Smooth muscle cell (in vitro differentiated cells): ENCODE measurements at regions not wholly inside any gene's neighbourhood (a gene's known extent, or its start where the extent isn't known, plus 50 kb on each side); places are given as distances from the start of the nearest gene placed in this dataset.

Experiments
- DNase-seq: peaks from one replicate; lab custom pipeline; 2025; ENCODE audit not compliant: unreplicated experiment; lab: John Stamatoyannopoulos, UW
- H2AFZ ChIP-seq: fragments of 200-600 bp; sonication (generic); 2 replicates; pipeline ENCODE4 v1.6.0; 2016; ENCODE audit warnings: antibody characterized with exemption, low read depth, mild to moderate bottlenecking
- H3F3A ChIP-seq: fragments of 200-600 bp; sonication (generic); 2 replicates; pipeline ENCODE4 v1.6.0; 2017; ENCODE audit warnings: antibody characterized with exemption, low read depth
- H3K27ac ChIP-seq: fragments of 200-600 bp; sonication (generic); 2 replicates; pipeline ENCODE4 v1.5.1; 2016; ENCODE audit warnings: low read depth, mild to moderate bottlenecking
- H3K27me3 ChIP-seq: fragments of 200-600 bp; sonication (generic); 2 replicates; pipeline ENCODE4 v1.6.1; 2016; ENCODE audit warnings: low read depth, mild to moderate bottlenecking
- H3K36me3 ChIP-seq: fragments of 200-600 bp; sonication (generic); 2 replicates; pipeline ENCODE4 v1.5.1; 2016; ENCODE audit warnings: low read depth
- H3K4me1 ChIP-seq: fragments of 200-600 bp; sonication (generic); 2 replicates; pipeline ENCODE4 v1.5.1; 2016; ENCODE audit warnings: low read depth
- H3K4me2 ChIP-seq: fragments of 200-600 bp; sonication (generic); 2 replicates; pipeline ENCODE4 v1.6.0; 2016; ENCODE audit warnings: mild to moderate bottlenecking
- H3K4me3 ChIP-seq: fragments of 200-600 bp; sonication (generic); 2 replicates; pipeline ENCODE4 v1.5.1; 2016; ENCODE audit warnings: mild to moderate bottlenecking
- H3K79me2 ChIP-seq: fragments of 200-600 bp; sonication (generic); 2 replicates; pipeline ENCODE4 v1.6.0; 2016; ENCODE audit warnings: low read depth, mild to moderate bottlenecking
- H3K9ac ChIP-seq: fragments of 200-600 bp; sonication (generic); 2 replicates; pipeline ENCODE4 v1.6.0; 2016; ENCODE audit warnings: low read depth
- H3K9me3 ChIP-seq: fragments of 200-600 bp; sonication (generic); replicated peaks from 2 replicates; pipeline ENCODE4 v1.5.1; 2016; ENCODE audit warnings: low read depth
- H4K20me1 ChIP-seq: fragments of 200-600 bp; sonication (generic); 2 replicates; pipeline ENCODE4 v1.6.0; 2016; ENCODE audit warnings: low read depth
- CTCF ChIP-seq: fragments of 200-600 bp; sonication (generic); IDR thresholded peaks from 2 replicates; pipeline ENCODE4 v1.5.1; 2017; ENCODE audit warnings: borderline replicate concordance, mild to moderate bottlenecking, antibody characterized with exemption; ENCODE audit not compliant: insufficient read depth, poor library complexity, severe bottlenecking
- WGBS: methylation state at CpG from one replicate; pipeline ENCODE4 v1.1.7; 2016; ENCODE audit warnings: low lambda C conversion rate; 5-methylcytosine and 5-hydroxymethylcytosine counted together

GRCh38 chr6:5906842-5907241 lies 99.9 kb downstream of the NRN1 start:
- WGBS = 97% methylated on average over 1 of the region's 1 CpG
- no peak for TF ChIP-seq CTCF

GRCh38 chr6:5906340-5906670 lies 100.4 kb downstream of the NRN1 start:
- Histone ChIP-seq H3F3A (no peaks in the 10 kb centered on the region), H4K20me1 (no peaks in the 10 kb centered on the region), H3K27ac (no peak overlapping the region), H3K4me2 (no peak overlapping the region), H3K4me1 (no peaks in the 10 kb centered on the region), H3K27me3 (no peaks in the 10 kb centered on the region), H2AFZ (no peak overlapping the region), H3K9ac (no peak overlapping the region), H3K79me2 (no peaks in the 10 kb centered on the region), H3K36me3 (no peaks in the 10 kb centered on the region), H3K4me3 (no peak overlapping the region), H3K9me3 (no peaks in the 10 kb centered on the region)
- no peak for TF ChIP-seq CTCF
- no peak for DNase-seq
- 95% methylated on average over 1 of the region's 1 CpG for WGBS

More at GRCh38 chr6:5906842-5907241, 99.9 kb downstream of the NRN1 start:
- Histone ChIP-seq H3K27ac (no peak overlapping the region), H3K4me2 (no peak overlapping the region), H3K36me3 (no peaks in the 10 kb centered on the region), H3K4me1 (no peaks in the 10 kb centered on the region), H3K79me2 (no peaks in the 10 kb centered on the region), H3K9ac (no peak overlapping the region), H2AFZ (no peak overlapping the region), H3K9me3 (no peaks in the 10 kb centered on the region), H3K4me3 (no peak overlapping the region), H3K27me3 (no peaks in the 10 kb centered on the region), H3F3A (no peaks in the 10 kb centered on the region), H4K20me1 (no peaks in the 10 kb centered on the region)
- no peak for DNase-seq

GRCh38 chr6:5905431-5906339 lies 101.0 kb downstream of the NRN1 start:
- no peak overlapping the region for H3K4me2 ChIP-seq
- H3K36me3 ChIP-seq = no peaks in the 10 kb centered on the region
- H3K9ac ChIP-seq = no peak overlapping the region
- TF ChIP-seq CTCF = no peak
- H3K4me1 ChIP-seq = no peaks in the 10 kb centered on the region
- no peak overlapping the region for H2AFZ ChIP-seq
- no peaks in the 10 kb centered on the region for H3K9me3 ChIP-seq
- no peak overlapping the region for H3K4me3 ChIP-seq
- no peaks in the 10 kb centered on the region for H4K20me1 ChIP-seq
- H3F3A ChIP-seq = no peaks in the 10 kb centered on the region
- WGBS = 76% methylated on average over 18 of the region's 18 CpGs
- no peaks in the 10 kb centered on the region for H3K79me2 ChIP-seq
- no peaks in the 10 kb centered on the region for H3K27me3 ChIP-seq
- no peak overlapping the region for H3K27ac ChIP-seq
- DNase-seq = no peak

- Histone ChIP-seq H3K4me2 (no peak overlapping the region), H3K4me3 (no peak overlapping the region), H3K4me1 (no peaks in the 10 kb centered on the region), H3F3A (no peaks in the 10 kb centered on the region), H3K36me3 (no peaks in the 10 kb centered on the region), H2AFZ (no peak overlapping the region), H3K9me3 (no peaks in the 10 kb centered on the region), H4K20me1 (no peaks in the 10 kb centered on the region), H3K79me2 (no peaks in the 10 kb centered on the region), H3K27me3 (no peaks in the 10 kb centered on the region), H3K9ac (no peak overlapping the region), H3K27ac (no peak overlapping the region)
- 65% methylated on average over 4 of the region's 4 CpGs for WGBS
- no peak for TF ChIP-seq CTCF
- DNase-seq = no peak
These were observed 102.2 kb downstream of the NRN1 start for GRCh38 chr6:5904532-5904931.
